Liver (tissue), 8 donors: ENCODE measurements at regions not wholly inside any gene's neighbourhood (a gene's known extent, or its start where the extent isn't known, plus 50 kb on each side); places are given as distances from the start of the nearest gene placed in this dataset.

Experiments
- DNase-seq: peaks from one replicate; pipeline ENCODE4 v3.0.0-alpha.2; 2017; ENCODE audit warnings: low spot score
- H3K27ac ChIP-seq, 2 donors: one replicate each; pipeline ENCODE4 v1.7.0; 2013; ENCODE audit warnings: inconsistent platforms in 2 of 2, low read length in 2 of 2, control low read depth in 1 of 2, low read depth in 1 of 2, mild to moderate bottlenecking in 1 of 2
- H3K27me3 ChIP-seq, 4 donors: one replicate each; pipeline versions ENCODE4 v1.6.1 to v1.7.0; 2013; ENCODE audit warnings: low read length in 3 of 4, inconsistent platforms in 1 of 4, mild to moderate bottlenecking in 1 of 4, moderate library complexity in 1 of 4; ENCODE audit not compliant: control insufficient read depth in 4 of 4, insufficient read depth in 4 of 4
- H3K36me3 ChIP-seq, 4 donors: one replicate each; pipeline versions ENCODE4 v1.6.1 to v1.7.0; 2013; ENCODE audit warnings: low read length in 3 of 4, mild to moderate bottlenecking in 3 of 4, low read depth in 1 of 4, moderate library complexity in 1 of 4; ENCODE audit not compliant: control insufficient read depth in 4 of 4, insufficient read depth in 3 of 4
- H3K4me1 ChIP-seq, 4 donors: one replicate each; pipeline versions ENCODE4 v1.6.1 to v1.7.0; 2013; ENCODE audit warnings: low read length in 3 of 4, mild to moderate bottlenecking in 3 of 4, moderate library complexity in 1 of 4; ENCODE audit not compliant: control insufficient read depth in 4 of 4, insufficient read depth in 4 of 4
- H3K4me3 ChIP-seq, 3 donors: one replicate each; pipeline versions ENCODE4 v1.6.1 to v1.7.0; 2013; ENCODE audit warnings: low read length in 3 of 3, control low read depth in 1 of 3, low read depth in 1 of 3, mild to moderate bottlenecking in 1 of 3
- H3K9ac ChIP-seq, 2 donors: one replicate each; pipeline ENCODE4 v1.7.0; 2013; ENCODE audit warnings: low read length in 2 of 2, mild to moderate bottlenecking in 2 of 2, moderate library complexity in 2 of 2, control low read depth in 1 of 2, low read depth in 1 of 2
- H3K9me3 ChIP-seq, 4 donors: one replicate each; pipeline versions ENCODE4 v1.6.1 to v1.7.0; 2013; ENCODE audit warnings: low read length in 3 of 4; ENCODE audit not compliant: control insufficient read depth in 4 of 4
- ATF3 ChIP-seq: IDR thresholded peaks from 2 replicates; pipeline ENCODE4 v1.6.1; 2016; ENCODE audit warnings: antibody characterized with exemption
- CTCF ChIP-seq: fragments of 150-350 bp; IDR thresholded peaks from 2 replicates; pipeline ENCODE4 v1.5.1; 2017; ENCODE audit warnings: improper control_type of control experiment, low read depth, low read length; ENCODE audit not compliant: missing input control
- EGR1 ChIP-seq, 2 donors: IDR thresholded peaks; 2 replicates each; pipeline ENCODE4 v1.6.1; 2016 to 2018; ENCODE audit warnings: antibody characterized with exemption in 2 of 2, low read depth in 2 of 2
- FOXA1 ChIP-seq: IDR thresholded peaks from 2 replicates; pipeline ENCODE4 v1.6.1; 2016; ENCODE audit warnings: antibody characterized with exemption
- FOXA2 ChIP-seq: IDR thresholded peaks from 2 replicates; pipeline ENCODE4 v1.6.1; 2016; ENCODE audit warnings: antibody characterized with exemption
- GABPA ChIP-seq, 2 donors: IDR thresholded peaks in 1 of 2; conservative IDR thresholded peaks in 1 of 2; 2 replicates each; pipeline ENCODE4 v1.6.1; 2016; ENCODE audit warnings: antibody characterized with exemption in 2 of 2, mild to moderate bottlenecking in 1 of 2, moderate library complexity in 1 of 2
- HNF4A ChIP-seq, 2 donors: conservative IDR thresholded peaks; 2 replicates each; pipeline ENCODE4 v1.6.1; 2016; ENCODE audit warnings: antibody characterized with exemption in 2 of 2, mild to moderate bottlenecking in 2 of 2
- HNF4G ChIP-seq: IDR thresholded peaks from 2 replicates; pipeline ENCODE4 v1.6.1; 2016; ENCODE audit warnings: antibody characterized with exemption
- JUND ChIP-seq, 2 donors: IDR thresholded peaks; 2 replicates each; pipeline ENCODE4 v1.6.1; 2016; ENCODE audit warnings: antibody characterized with exemption in 2 of 2
- NR2F2 ChIP-seq: IDR thresholded peaks from 2 replicates; pipeline ENCODE4 v1.6.1; 2016; ENCODE audit warnings: antibody characterized with exemption
- RAD21 ChIP-seq, 2 donors: IDR thresholded peaks; 2 replicates each; pipeline ENCODE4 v1.6.1; 2016; ENCODE audit warnings: antibody characterized with exemption in 2 of 2, mild to moderate bottlenecking in 2 of 2
- RXRA ChIP-seq, 2 donors: IDR thresholded peaks; 2 replicates each; pipeline ENCODE4 v1.6.1; 2017 to 2018; ENCODE audit warnings: antibody characterized with exemption in 2 of 2, mild to moderate bottlenecking in 1 of 2
- SP1 ChIP-seq: IDR thresholded peaks from 2 replicates; pipeline ENCODE4 v1.6.1; 2018; ENCODE audit warnings: antibody characterized with exemption, mild to moderate bottlenecking
- TAF1 ChIP-seq: conservative IDR thresholded peaks from 2 replicates; pipeline ENCODE4 v1.6.1; 2016; ENCODE audit warnings: antibody characterized with exemption, mild to moderate bottlenecking
- ZBTB33 ChIP-seq: IDR thresholded peaks from 2 replicates; pipeline ENCODE4 v1.6.1; 2016; ENCODE audit warnings: antibody characterized with exemption
- WGBS: extraction: QIAGEN DNeasy Blood & Tissue Kit; methylation state at CpG from one replicate; pipeline ENCODE4 v1.1.7; 2013; 5-methylcytosine and 5-hydroxymethylcytosine counted together
- donor health status: healthy.
- donor health status: healthy.
- donor health status: healthy.
- donor health status: healthy.
- donor health status: healthy.

GRCh38 chr5:141771562-141771961 is 89.5 kb upstream of the ARAP3 start:
- 82% methylated on average over 3 of the region's 3 CpGs for WGBS
- no peaks in the 10 kb centered on the region for H3K27me3 ChIP-seq
- no peaks in the 10 kb centered on the region for H3K36me3 ChIP-seq
- no peaks in the 10 kb centered on the region for H3K9me3 ChIP-seq
- no peaks in the 10 kb centered on the region for H3K4me1 ChIP-seq
- no peak for TF ChIP-seq TAF1
- TF ChIP-seq SP1, result no peak
- no peak for TF ChIP-seq NR2F2
- no peak for TF ChIP-seq EGR1 (IDR thresholded peaks at IDR 0.05; ENCODE audit: low read depth in 2 of 2)
- no peak for TF ChIP-seq FOXA2
- no peak for TF ChIP-seq FOXA1
- TF ChIP-seq JUND (IDR thresholded peaks at IDR 0.05), result no peak
- no peak for TF ChIP-seq GABPA (IDR thresholded peaks at IDR 0.05 in 1 of 2, conservative IDR thresholded peaks at IDR 0.05 in 1 of 2)
- TF ChIP-seq RXRA (IDR thresholded peaks at IDR 0.05), result no peak
- no peak for TF ChIP-seq CTCF
- TF ChIP-seq ZBTB33, result no peak
- no peak for TF ChIP-seq HNF4A (conservative IDR thresholded peaks at IDR 0.05)
- TF ChIP-seq ATF3, result no peak
- no peak for TF ChIP-seq RAD21 (IDR thresholded peaks at IDR 0.05)
- no peak for TF ChIP-seq HNF4G
- DNase-seq, result no peak
- no peak overlapping the region for H3K9ac ChIP-seq
- H3K27ac ChIP-seq, result no peak overlapping the region
- no peak overlapping the region for H3K4me3 ChIP-seq

- Histone ChIP-seq H3K9ac (no peak overlapping the region), H3K4me1 (no peaks in the 10 kb centered on the region), H3K27ac (no peak overlapping the region), H3K4me3 (no peak overlapping the region), H3K9me3 (no peaks in the 10 kb centered on the region), H3K36me3 (no peaks in the 10 kb centered on the region), H3K27me3 (no peaks in the 10 kb centered on the region)
- WGBS, result 70% methylated on average over 4 of the region's 4 CpGs
- TF ChIP-seq CTCF, result no peak
- no peak for TF ChIP-seq HNF4G
- no peak for TF ChIP-seq GABPA (IDR thresholded peaks at IDR 0.05 in 1 of 2, conservative IDR thresholded peaks at IDR 0.05 in 1 of 2)
- no peak for TF ChIP-seq NR2F2
- no peak for TF ChIP-seq SP1
- DNase-seq, result no peak
Observed at GRCh38 chr5:141771031-141771430, 89.0 kb upstream of the ARAP3 start.
